DOHH2 (cell line): ENCODE measurements at regions not wholly inside any gene's neighbourhood (a gene's known extent, or its start where the extent isn't known, plus 50 kb on each side); places are given as distances from the start of the nearest gene placed in this dataset.

Experiments
- CTCF ChIP-seq: fragments of 200-600 bp; sonication (generic); IDR thresholded peaks from one replicate; pipeline ENCODE4 v1.5.1; 2014; ENCODE audit warnings: antibody characterized with exemption, mild to moderate bottlenecking, low read depth, low read length; ENCODE audit not compliant: poor library complexity, severe bottlenecking
- EZH2phosphoT487 ChIP-seq: fragments of 200-600 bp; sonication (generic); IDR thresholded peaks from 2 replicates; pipeline ENCODE4 v1.6.1; 2017; ENCODE audit warnings: borderline replicate concordance, mild to moderate bottlenecking, antibody characterized with exemption, low read length, moderate library complexity, mixed read lengths

- TF ChIP-seq CTCF (no peak), EZH2phosphoT487 (no peak)
Measured at GRCh38 chr7:9711259-9711918, 1262.3 kb upstream of the PHF14 start.
